ENCODE measurements at regions not wholly inside any gene's neighbourhood (a gene's known extent, or its start where the extent isn't known, plus 50 kb on each side); places are given as distances from the start of the nearest gene placed in this dataset.

- no peak for DNase-seq
Observed at GRCh38 chr5:118040496-118040895, 947.9 kb downstream of the DTWD2 start.

GRCh38 chr5:118033686-118034338 is 954.5 kb downstream of the DTWD2 start:
- no peak for DNase-seq

GRCh38 chr5:118029807-118030206 is 958.5 kb downstream of the DTWD2 start:
- DNase-seq = peak in 1 of 2 experiments; percentile 35

GRCh38 chr5:118022062-118022461 is 966.3 kb downstream of the DTWD2 start:
- no peak for DNase-seq

GRCh38 chr5:118017536-118017935 is 970.8 kb downstream of the DTWD2 start:
- DNase-seq = no peak

- DNase-seq = no peak
Observed at GRCh38 chr5:118016396-118016795, 972.0 kb downstream of the DTWD2 start.

- DNase-seq = no peak
Observed at GRCh38 chr5:118015511-118015910, 972.8 kb downstream of the DTWD2 start.

GRCh38 chr5:118009741-118010297 is 978.5 kb downstream of the DTWD2 start:
- DNase-seq = no peak

- DNase-seq = no peak
Observed at GRCh38 chr5:118008779-118009178, 979.6 kb downstream of the DTWD2 start.

GRCh38 chr5:118007262-118007661 is 981.1 kb downstream of the DTWD2 start:
- DNase-seq = no peak

- DNase-seq = no peak
Observed at GRCh38 chr5:118006219-118006618, 982.1 kb downstream of the DTWD2 start.

GRCh38 chr5:117999939-118000549 is 988.3 kb downstream of the DTWD2 start:
- no peak for DNase-seq

GRCh38 chr5:117982691-117983090 is 1005.7 kb downstream of the DTWD2 start:
- no peak for DNase-seq

- DNase-seq = no peak
Observed at GRCh38 chr5:117973785-117974184, 1014.6 kb downstream of the DTWD2 start.

GRCh38 chr5:117955831-117956230 is 1032.5 kb downstream of the DTWD2 start:
- no peak for DNase-seq

- no peak for DNase-seq
Observed at GRCh38 chr5:117954331-117954730, 1034.0 kb downstream of the DTWD2 start.

GRCh38 chr5:117953272-117953671 is 1035.1 kb downstream of the DTWD2 start:
- no peak for DNase-seq

- no peak for DNase-seq
Observed at GRCh38 chr5:117947836-117948235, 1040.5 kb downstream of the DTWD2 start.

- no peak for DNase-seq
Observed at GRCh38 chr5:117947121-117947520, 1041.2 kb downstream of the DTWD2 start.

- no peak for DNase-seq
Observed at GRCh38 chr5:117945258-117945657, 1043.1 kb downstream of the DTWD2 start.

- no peak for DNase-seq
Observed at GRCh38 chr5:117943541-117943940, 1044.8 kb downstream of the DTWD2 start.

GRCh38 chr5:117942861-117943519 is 1045.4 kb downstream of the DTWD2 start:
- DNase-seq = no peak

- no peak for DNase-seq
Observed at GRCh38 chr5:117893211-117893610, 1095.1 kb downstream of the DTWD2 start.

- no peak for DNase-seq
Observed at GRCh38 chr5:117892360-117892759, 1096.0 kb downstream of the DTWD2 start.
